Kidney epithelial cell (primary cell): ENCODE measurements at regions not wholly inside any gene's neighbourhood (a gene's known extent, or its start where the extent isn't known, plus 50 kb on each side); places are given as distances from the start of the nearest gene placed in this dataset.
"Not testable (repeated sequence)": the region's sequence is repeated elsewhere in the genome, so short reads cannot be mapped to it uniquely, and the experiment has no call there.

Experiments used
- DNase-seq: peaks from one replicate; pipeline ENCODE4 v3.0.0-alpha.2; 2010; ENCODE audit warnings: low read depth
- H3K27me3 ChIP-seq: 2 replicates; pipeline ENCODE4 v1.6.0; 2011; ENCODE audit warnings: low read length; ENCODE audit not compliant: control insufficient read depth, insufficient read depth
- H3K36me3 ChIP-seq: 2 replicates; pipeline ENCODE4 v1.5.1; 2011; ENCODE audit warnings: low read length; ENCODE audit not compliant: control insufficient read depth, insufficient read depth
- H3K4me3 ChIP-seq: 2 replicates; pipeline ENCODE4 v1.5.1; 2011; ENCODE audit warnings: low read depth, mild to moderate bottlenecking, control low read depth, low read length
- TF ChIP-seq, protein P1 (sequence below): IDR thresholded peaks from 2 replicates; pipeline ENCODE4 v1.5.1; 2011; ENCODE audit warnings: mild to moderate bottlenecking, moderate library complexity, low read length, control low read depth, inconsistent platforms; ENCODE audit not compliant: insufficient read depth, poor library complexity, severe bottlenecking

GRCh38 chr9:106218427-106218826 is 524.1 kb downstream of the TMEM38B start:
- Histone ChIP-seq H3K27me3 (no peaks in the 10 kb centered on the region), H3K36me3 (no peaks in the 10 kb centered on the region), H3K4me3 (no peak overlapping the region)
- no peak for DNase-seq
- TF ChIP-seq, protein P1, sequence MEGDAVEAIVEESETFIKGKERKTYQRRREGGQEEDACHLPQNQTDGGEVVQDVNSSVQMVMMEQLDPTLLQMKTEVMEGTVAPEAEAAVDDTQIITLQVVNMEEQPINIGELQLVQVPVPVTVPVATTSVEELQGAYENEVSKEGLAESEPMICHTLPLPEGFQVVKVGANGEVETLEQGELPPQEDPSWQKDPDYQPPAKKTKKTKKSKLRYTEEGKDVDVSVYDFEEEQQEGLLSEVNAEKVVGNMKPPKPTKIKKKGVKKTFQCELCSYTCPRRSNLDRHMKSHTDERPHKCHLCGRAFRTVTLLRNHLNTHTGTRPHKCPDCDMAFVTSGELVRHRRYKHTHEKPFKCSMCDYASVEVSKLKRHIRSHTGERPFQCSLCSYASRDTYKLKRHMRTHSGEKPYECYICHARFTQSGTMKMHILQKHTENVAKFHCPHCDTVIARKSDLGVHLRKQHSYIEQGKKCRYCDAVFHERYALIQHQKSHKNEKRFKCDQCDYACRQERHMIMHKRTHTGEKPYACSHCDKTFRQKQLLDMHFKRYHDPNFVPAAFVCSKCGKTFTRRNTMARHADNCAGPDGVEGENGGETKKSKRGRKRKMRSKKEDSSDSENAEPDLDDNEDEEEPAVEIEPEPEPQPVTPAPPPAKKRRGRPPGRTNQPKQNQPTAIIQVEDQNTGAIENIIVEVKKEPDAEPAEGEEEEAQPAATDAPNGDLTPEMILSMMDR: no peak

DNA sequence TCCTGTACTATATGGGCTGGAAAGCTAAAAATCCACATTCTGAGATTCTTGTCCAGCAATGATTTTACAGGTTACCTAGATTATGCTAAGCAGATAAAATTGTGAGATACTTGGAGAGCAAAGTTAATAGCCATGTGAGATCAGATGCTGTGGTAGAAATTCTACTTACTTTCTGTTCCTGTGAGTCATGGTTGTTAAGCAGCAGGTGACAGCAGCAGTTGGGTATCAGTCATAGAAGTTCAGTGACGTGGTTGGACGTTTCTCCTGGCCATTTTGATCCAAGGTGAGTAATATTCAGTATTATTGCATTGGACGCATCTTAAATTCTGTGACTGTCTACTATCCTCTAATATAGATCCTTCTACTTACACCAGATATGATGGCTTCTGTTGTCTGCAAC is 524.5 kb downstream of the TMEM38B start:
- Histone ChIP-seq H3K4me3 (no peak overlapping the region), H3K27me3 (no peaks in the 10 kb centered on the region), H3K36me3 (no peaks in the 10 kb centered on the region)
- no peak for DNase-seq
- TF ChIP-seq, protein P1: no peak

DNA sequence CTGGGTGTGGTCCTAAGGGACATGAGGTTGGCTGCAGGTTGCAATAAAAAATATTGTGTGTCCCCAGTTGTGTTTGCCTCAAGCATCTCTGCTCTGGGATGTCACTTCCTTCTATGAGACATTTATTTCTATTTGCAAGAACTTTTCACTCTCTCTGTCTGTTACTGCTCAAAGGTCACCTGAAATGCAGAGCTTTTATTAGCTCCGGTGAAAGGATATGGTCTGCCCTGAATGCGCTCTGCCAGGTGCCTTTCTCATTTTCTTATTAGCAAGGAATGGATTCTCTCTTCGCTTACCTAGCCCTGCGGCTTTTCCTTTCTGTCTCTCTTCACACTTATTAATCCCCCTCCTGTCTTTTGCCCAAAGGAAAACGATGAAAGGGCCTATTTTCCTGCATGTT is 526.1 kb downstream of the TMEM38B start:
- no peaks in the 10 kb centered on the region for H3K36me3 ChIP-seq
- DNase-seq: no peak
- no peak overlapping the region for H3K4me3 ChIP-seq
- H3K27me3 ChIP-seq: no peaks in the 10 kb centered on the region
- TF ChIP-seq, protein P1: no peak

DNA sequence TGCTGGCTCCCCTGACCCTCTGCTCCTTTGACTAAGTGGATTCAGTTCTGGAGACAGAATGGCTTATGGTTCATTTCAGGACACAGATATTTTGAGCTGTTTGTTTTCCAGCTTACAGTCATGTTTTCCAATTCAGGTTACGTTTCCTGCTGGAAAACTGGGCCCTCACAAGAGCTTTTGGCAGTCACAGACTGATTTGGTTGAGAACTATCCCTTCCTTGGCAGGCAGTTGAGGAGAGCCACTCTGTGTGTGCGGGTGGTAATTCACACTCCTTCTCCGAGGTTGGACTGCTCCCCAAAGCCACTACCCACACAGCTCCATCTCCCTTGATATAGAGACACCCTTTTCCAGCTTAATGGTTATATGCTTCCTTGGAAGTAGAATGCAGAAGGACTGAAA is 534.5 kb downstream of the TMEM38B start:
- no peaks in the 10 kb centered on the region for H3K36me3 ChIP-seq
- H3K27me3 ChIP-seq: no peaks in the 10 kb centered on the region
- no peak for DNase-seq
- H3K4me3 ChIP-seq: no peak overlapping the region
- TF ChIP-seq, protein P1: no peak

- DNase-seq: no peak
- H3K4me3 ChIP-seq: no peak overlapping the region
- H3K36me3 ChIP-seq: no peaks in the 10 kb centered on the region
- no peaks in the 10 kb centered on the region for H3K27me3 ChIP-seq
- TF ChIP-seq, protein P1: no peak
These were observed 538.8 kb downstream of the TMEM38B start for GRCh38 chr9:106233116-106233515.

- H3K4me3 ChIP-seq, DNase-seq, H3K36me3 ChIP-seq, H3K27me3 ChIP-seq: not testable (repeated sequence)
These were observed 566.6 kb downstream of the TMEM38B start for GRCh38 chr9:106260908-106261307.
